HCT116 (cell line): ENCODE measurements at regions not wholly inside any gene's neighbourhood (a gene's known extent, or its start where the extent isn't known, plus 50 kb on each side); places are given as distances from the start of the nearest gene placed in this dataset.

Experiments
- ATAC-seq: fragments of 200-7000 bp; cut with Tn5 transposase; 2 replicates; pipeline ENCODE4 v1.9.1; 2020; ENCODE audit warnings: mild to moderate bottlenecking, moderate library complexity
- BruUV-seq: library from RNA; stranded (reverse); fragments of 400-500 nt; replicated peaks from 2 replicates; lab custom pipeline; 2021; lab: Mats Ljungman, UMichigan
- CTCF ChIA-PET: fragments of 300-600 bp; sonication (Branson Sonifier 250); formaldehyde crosslinking; loops from one replicate; lab custom pipeline; 2021; ENCODE audit warnings: antibody characterized with exemption; lab: Charles Lee
- POLR2A ChIA-PET: fragments of 300-600, 350-600 bp; sonication (Branson Sonifier 250); formaldehyde crosslinking; loops from one replicate; lab custom pipeline; 2021; ENCODE audit warnings: antibody characterized with exemption; lab: Charles Lee
- RAD21 ChIA-PET, 2 experiments: fragments of 300-600 bp; sonication (Branson Sonifier 250); formaldehyde crosslinking; loops; one replicate each; lab custom pipeline; 2023; ENCODE audit warnings: low total read pairs in 2 of 2; ENCODE audit not compliant: uncharacterized antibody in 2 of 2, unreplicated experiment in 2 of 2, low non-redundant PET in 1 of 2; lab: Charles Lee
- DNase-seq: peaks from one replicate; pipeline ENCODE4 v3.0.0-alpha.2; 2010; ENCODE audit warnings: low read depth, low spot score
- H2AFZ ChIP-seq: fragments of 200-600 bp; shearing (Covaris generic), sonication (generic); 2 replicates; pipeline ENCODE4 v1.6.1; 2017; ENCODE audit warnings: low read depth, mixed run types, mixed read lengths, antibody characterized with exemption, low read length; ENCODE audit not compliant: poor library complexity, severe bottlenecking
- H3K27ac ChIP-seq: 2 replicates; pipeline ENCODE4 v1.5.1; 2012; ENCODE audit warnings: low read depth, low read length
- H3K27me3 ChIP-seq: fragments of 200-600 bp; sonication (generic); 2 replicates; pipeline ENCODE4 v1.6.1; 2016; ENCODE audit warnings: mixed run types, low read length, mixed read lengths; ENCODE audit not compliant: insufficient read depth
- H3K36me3 ChIP-seq, 2 experiments: fragments of 200-500 bp in 1 of 2; fragments of 200-600 bp in 1 of 2; sonication (Bioruptor generic) in 1 of 2; sonication (generic) in 1 of 2; 2 replicates each; pipeline versions ENCODE4 v1.5.1 to v1.6.1; 2014 to 2016; ENCODE audit warnings: low read length in 2 of 2, inconsistent platforms in 1 of 2, mixed read lengths in 1 of 2, mixed run types in 1 of 2; ENCODE audit not compliant: insufficient read depth in 2 of 2, control insufficient read depth in 1 of 2
- H3K4me1 ChIP-seq, 2 experiments: fragments of 200-600 bp in 1 of 2; sonication (generic) in 1 of 2; 2 replicates each; pipeline versions ENCODE4 v1.5.1 to v1.6.1; 2012 to 2017; ENCODE audit warnings: low read length in 2 of 2, inconsistent platforms in 1 of 2, mild to moderate bottlenecking in 1 of 2, mixed read lengths in 1 of 2, mixed run types in 1 of 2, moderate library complexity in 1 of 2; ENCODE audit not compliant: insufficient read depth in 2 of 2, control insufficient read depth in 1 of 2
- H3K4me2 ChIP-seq: fragments of 200-600 bp; sonication (generic); 2 replicates; pipeline ENCODE4 v1.6.1; 2017; ENCODE audit warnings: mixed run types, low read length, mixed read lengths
- H3K4me3 ChIP-seq, 2 experiments: fragments of 200-600 bp in 1 of 2; sonication (generic) in 1 of 2; replicated peaks in 1 of 2; 2 replicates each; pipeline ENCODE4 v1.5.1; 2011 to 2016; ENCODE audit warnings: low read length in 2 of 2, control low read depth in 1 of 2, low read depth in 1 of 2, mild to moderate bottlenecking in 1 of 2, mixed read lengths in 1 of 2, mixed run types in 1 of 2
- H3K79me2 ChIP-seq: fragments of 200-600 bp; sonication (generic); 2 replicates; pipeline ENCODE4 v1.6.1; 2017; ENCODE audit warnings: mild to moderate bottlenecking, mixed run types, low read length, moderate library complexity, mixed read lengths; ENCODE audit not compliant: insufficient read depth
- H3K9ac ChIP-seq: fragments of 200-600 bp; sonication (generic); 2 replicates; pipeline ENCODE4 v1.6.1; 2016; ENCODE audit warnings: low read length, mixed read lengths
- H3K9me2 ChIP-seq: fragments of 200-600 bp; sonication (generic), shearing (Covaris generic); 2 replicates; pipeline ENCODE4 v1.6.1; 2017; ENCODE audit warnings: mixed run types, mild to moderate bottlenecking, moderate library complexity; ENCODE audit not compliant: insufficient read depth
- H3K9me3 ChIP-seq, 2 experiments: fragments of 200-500 bp in 1 of 2; fragments of 200-600 bp in 1 of 2; sonication (Bioruptor generic) in 1 of 2; sonication (generic) in 1 of 2; 2 replicates each; pipeline ENCODE4 v1.6.1; 2014 to 2017; ENCODE audit warnings: low read length in 2 of 2, mixed read lengths in 2 of 2, inconsistent platforms in 1 of 2, low read depth in 1 of 2, mild to moderate bottlenecking in 1 of 2, mixed run types in 1 of 2, moderate library complexity in 1 of 2; ENCODE audit not compliant: control insufficient read depth in 1 of 2, insufficient read depth in 1 of 2
- H4K20me1 ChIP-seq: fragments of 200-600 bp; sonication (generic), shearing (Covaris generic); 2 replicates; pipeline ENCODE4 v1.6.1; 2017; ENCODE audit warnings: mixed run types, mild to moderate bottlenecking, moderate library complexity; ENCODE audit not compliant: insufficient read depth
- CBX3 ChIP-seq: IDR thresholded peaks from 2 replicates; pipeline ENCODE4 v1.6.1; 2012; ENCODE audit warnings: low read depth
- CEBPB ChIP-seq: IDR thresholded peaks from 2 replicates; pipeline ENCODE4 v1.6.1; 2012; ENCODE audit warnings: low read depth
- CTCF ChIP-seq, 3 experiments: fragments of 200-600 bp in 1 of 3; sonication (generic) in 1 of 3; IDR thresholded peaks in 2 of 3; conservative IDR thresholded peaks in 1 of 3; 2 replicates each; pipeline ENCODE4 v1.5.1; 2012 to 2017; ENCODE audit warnings: low read depth in 2 of 3, low read length in 2 of 3, antibody characterized with exemption in 1 of 3, borderline replicate concordance in 1 of 3, control low read depth in 1 of 3, mild to moderate bottlenecking in 1 of 3, mixed read lengths in 1 of 3, mixed run types in 1 of 3, moderate library complexity in 1 of 3; ENCODE audit not compliant: insufficient read depth in 1 of 3
- ELF1 ChIP-seq: IDR thresholded peaks from 2 replicates; pipeline ENCODE4 v1.6.1; 2012; ENCODE audit warnings: low read depth, borderline replicate concordance
- EZH2 ChIP-seq: fragments of 200-600 bp; sonication (generic); IDR thresholded peaks from 2 replicates; pipeline ENCODE4 v1.6.1; 2017; ENCODE audit warnings: antibody characterized with exemption, mixed run types
- EZH2phosphoT487 ChIP-seq: fragments of 200-600 bp; IDR thresholded peaks from 2 replicates; pipeline ENCODE4 v1.6.1; 2018; ENCODE audit warnings: antibody characterized with exemption, borderline replicate concordance
- FOSL1 ChIP-seq: IDR thresholded peaks from 2 replicates; pipeline ENCODE4 v1.6.1; 2012; ENCODE audit warnings: low read depth
- JUND ChIP-seq: IDR thresholded peaks from 2 replicates; pipeline ENCODE4 v1.6.1; 2012
- MAX ChIP-seq: IDR thresholded peaks from 2 replicates; pipeline ENCODE4 v1.6.1; 2012
- POLR2A ChIP-seq: IDR thresholded peaks from 2 replicates; pipeline ENCODE4 v1.7.0; 2011; ENCODE audit warnings: borderline replicate concordance; ENCODE audit not compliant: insufficient read depth, insufficient read length; ENCODE audit errors: extremely low read depth
- POLR2AphosphoS5 ChIP-seq: IDR thresholded peaks from 2 replicates; pipeline ENCODE4 v1.6.1; 2011; ENCODE audit warnings: mild to moderate bottlenecking, low read depth, low read length, moderate library complexity
- RAD21 ChIP-seq: IDR thresholded peaks from 2 replicates; pipeline ENCODE4 v1.6.1; 2012; ENCODE audit warnings: low read depth, mild to moderate bottlenecking
- REST ChIP-seq: IDR thresholded peaks from 2 replicates; pipeline ENCODE4 v1.6.1; 2012; ENCODE audit warnings: low read depth
- SIN3A ChIP-seq: IDR thresholded peaks from 2 replicates; pipeline ENCODE4 v1.6.1; 2012; ENCODE audit warnings: low read depth
- SP1 ChIP-seq: IDR thresholded peaks from 2 replicates; pipeline ENCODE4 v1.6.1; 2012; ENCODE audit warnings: low read depth
- SRF ChIP-seq: IDR thresholded peaks from 2 replicates; pipeline ENCODE4 v1.6.1; 2012; ENCODE audit warnings: low read depth
- YY1 ChIP-seq: IDR thresholded peaks from 2 replicates; pipeline ENCODE4 v1.6.1; 2011; ENCODE audit warnings: low read length, low read depth, moderate library complexity, mild to moderate bottlenecking; ENCODE audit not compliant: insufficient replicate concordance; ENCODE audit errors: extremely low read depth
- ZBTB33 ChIP-seq: IDR thresholded peaks from 2 replicates; pipeline ENCODE4 v1.6.1; 2011; ENCODE audit warnings: mild to moderate bottlenecking, low read length, moderate library complexity; ENCODE audit not compliant: insufficient replicate concordance; ENCODE audit errors: extremely low read depth
- ZFX ChIP-seq: fragments of 450-650 bp; IDR thresholded peaks from 2 replicates; pipeline ENCODE4 v1.6.1; 2017
- ZNF274 ChIP-seq: fragments of 200-500 bp; sonication (Bioruptor generic); IDR thresholded peaks from 2 replicates; pipeline ENCODE4 v1.6.1; 2014; ENCODE audit warnings: mild to moderate bottlenecking, low read depth, low read length, inconsistent platforms
- intact Hi-C: fragments of 100-400 bp; cut with micrococcal nuclease; formaldehyde crosslinking; loops from 2 replicates; pipeline ENCODE4 v1.10.0; 2022

- CTCF ChIA-PET: no interaction called here
- Histone ChIP-seq H4K20me1 (no peaks in the 10 kb centered on the region), H3K27ac (no peak overlapping the region), H3K4me3 (no peak overlapping the region), H3K9me3 (no peaks in the 10 kb centered on the region), H3K27me3 (peaks cover 10% of the 10 kb centered on the region; the same call in 1 of the 2 replicates), H3K36me3 (no peaks in the 10 kb centered on the region)
- DNase-seq: no peak
- no TSS peak for BruUV-seq
- TF ChIP-seq FOSL1 (no peak), CEBPB (no peak), POLR2A (no peak), YY1 (no peak), CBX3 (no peak), ZBTB33 (no peak), ZFX (no peak), ZNF274 (no peak), EZH2 (no peak), SIN3A (no peak), ELF1 (no peak), CTCF (IDR thresholded peaks at IDR 0.05 in 2 of 3, conservative IDR thresholded peaks at IDR 0.05 in 1 of 3; ENCODE audit: borderline replicate concordance in 1 of 3, insufficient read depth in 1 of 3, low read depth in 2 of 3, low read length in 2 of 3) (no peak), POLR2AphosphoS5 (no peak), JUND (no peak), RAD21 (no peak), EZH2phosphoT487 (no peak), SRF (no peak), REST (no peak), SP1 (no peak), MAX (no peak)
- TF ChIP-seq, all 23 proteins: peak for 0
- ATAC-seq: no peak
- no peak overlapping the region for H3K9ac ChIP-seq
- ChIA-PET POLR2A (no interaction called here), RAD21 (no interaction called here)
- H2AFZ ChIP-seq: no peak overlapping the region
- H3K9me2 ChIP-seq: no peaks in the 10 kb centered on the region
- H3K79me2 ChIP-seq: no peaks in the 10 kb centered on the region
- intact Hi-C loops: no loop called here
- no peaks in the 10 kb centered on the region for H3K4me1 ChIP-seq
- H3K4me2 ChIP-seq: no peak overlapping the region
Measured at GRCh38 chr17:12318571-12319266, 298.0 kb downstream of the MAP2K4 start.
